DMS53 treated with DMSO at 0.1 percent for 48 hours (cell line): ENCODE measurements at regions not wholly inside any gene's neighbourhood (a gene's known extent, or its start where the extent isn't known, plus 50 kb on each side); places are given as distances from the start of the nearest gene placed in this dataset.
"Not testable (repeated sequence)": the region's sequence is repeated elsewhere in the genome, so short reads cannot be mapped to it uniquely, and the experiment has no call there.

Experiments used
- DNase-seq: peaks from one replicate; lab custom pipeline; 2025; ENCODE audit not compliant: unreplicated experiment; lab: John Stamatoyannopoulos, UW

GRCh38 chr12:90515199-90516175 is 439.5 kb downstream of the CCER1 start:
- DNase-seq = no peak

- peak; percentile 25 for DNase-seq
Measured at GRCh38 chr12:90514325-90514724, 440.7 kb downstream of the CCER1 start.

DNA sequence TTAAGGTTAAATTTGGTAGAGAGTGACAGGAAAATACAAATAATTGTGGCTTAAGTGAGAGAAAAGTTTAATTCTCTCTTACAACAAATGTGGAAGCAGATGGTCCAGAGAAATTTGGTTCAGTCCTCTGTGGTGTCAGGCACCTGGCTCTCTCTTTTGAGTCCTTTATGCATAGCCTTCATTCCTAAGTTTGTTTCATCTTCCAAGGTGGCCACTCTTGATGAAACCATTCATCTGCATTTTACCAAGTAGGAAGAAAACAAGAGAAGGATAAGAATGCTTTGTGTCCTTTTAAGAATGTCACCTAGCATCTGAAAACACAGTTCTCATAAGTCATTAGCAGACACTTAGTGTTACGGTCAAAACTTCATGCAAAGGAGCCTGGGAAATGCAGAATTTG is 442.5 kb downstream of the CCER1 start:
- no peak for DNase-seq

DNA sequence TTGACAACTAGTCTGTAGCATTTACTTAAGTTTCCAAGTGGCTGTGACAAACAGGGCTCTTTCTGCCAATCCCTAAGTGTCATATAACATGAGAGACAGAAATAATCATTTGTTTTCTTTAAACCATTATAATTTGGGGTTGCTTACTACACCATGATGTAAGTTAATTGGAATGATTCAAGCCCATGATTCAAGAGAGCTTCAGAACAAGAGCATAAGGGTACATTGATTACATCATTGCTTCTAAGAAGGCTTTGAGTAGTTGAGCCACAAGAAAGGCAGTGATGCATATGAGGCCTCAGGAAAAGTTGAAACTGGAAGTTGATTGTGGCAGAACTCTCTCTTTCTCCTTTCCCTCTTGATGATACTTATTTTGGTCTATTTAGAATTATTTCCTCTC is 444.0 kb downstream of the CCER1 start:
- DNase-seq = no peak

- no peak for DNase-seq
Measured at GRCh38 chr12:90504806-90505205, 450.2 kb downstream of the CCER1 start.

DNA sequence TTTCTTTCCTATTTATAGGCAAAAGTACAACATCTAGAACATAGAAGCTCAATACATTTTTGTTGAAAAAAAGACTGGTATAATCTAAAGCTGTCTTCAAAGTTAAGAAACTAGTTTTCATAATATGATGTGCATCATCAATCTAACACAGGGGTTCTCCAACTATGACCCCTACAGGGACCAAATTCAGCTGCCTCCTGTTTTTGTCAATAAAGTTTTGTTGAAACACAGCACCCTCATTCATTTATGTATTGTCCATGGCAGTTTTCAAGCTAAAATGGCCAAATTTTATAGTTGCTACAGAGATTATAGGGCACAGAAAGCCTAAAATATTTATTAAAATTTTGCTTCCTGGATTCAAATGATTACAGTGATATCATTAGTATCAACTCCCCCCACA is 452.9 kb downstream of the CCER1 start:
- DNase-seq = no peak

DNA sequence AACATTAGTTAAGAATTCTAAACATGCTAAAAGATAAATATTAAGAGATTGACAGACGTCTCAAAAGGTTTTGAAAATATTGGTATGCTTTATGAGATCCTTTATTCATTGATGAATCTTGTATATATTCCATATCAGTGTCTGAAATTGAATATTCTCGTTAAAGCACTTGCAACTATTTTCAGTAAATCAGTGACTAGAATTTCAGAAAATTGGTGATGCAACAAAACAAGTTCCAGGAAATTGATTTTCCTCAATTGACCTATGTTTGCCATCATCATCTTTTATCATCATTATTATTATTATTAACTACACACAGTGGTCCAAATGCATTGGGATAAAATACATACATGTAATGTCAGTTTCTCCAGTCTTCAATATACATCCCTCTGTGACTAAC is 453.6 kb downstream of the CCER1 start:
- DNase-seq = no peak

- peak; percentile 95 for DNase-seq
Measured at GRCh38 chr12:90499795-90500194, 455.2 kb downstream of the CCER1 start.

DNA sequence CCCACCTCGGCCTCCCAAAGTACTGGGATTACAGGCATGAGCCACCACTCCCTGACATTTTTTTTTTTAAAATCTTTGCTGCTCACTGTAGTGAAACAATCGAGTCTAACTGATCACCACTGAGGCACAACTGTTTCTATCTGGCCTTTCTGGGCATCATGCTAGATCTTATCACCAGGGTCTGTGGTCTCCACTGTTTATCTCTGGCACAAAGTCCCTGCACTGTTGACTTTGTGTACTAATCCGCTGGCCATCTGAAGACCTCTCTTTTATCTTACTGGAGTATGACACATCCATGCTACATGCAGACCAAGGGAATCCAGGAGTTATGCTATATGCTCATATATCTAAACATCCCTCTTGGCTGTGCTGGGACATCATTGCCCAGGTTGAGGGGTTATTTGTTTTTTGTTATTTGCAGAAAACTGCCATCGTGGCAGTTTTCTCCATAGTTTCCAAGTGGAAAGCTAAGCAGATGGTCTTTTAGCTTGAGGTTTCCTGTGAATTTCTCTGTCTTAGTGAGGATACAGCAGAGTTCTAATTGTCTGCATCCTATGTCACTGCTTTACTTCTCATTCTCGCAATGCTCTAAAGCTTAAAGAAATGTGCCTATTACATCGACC is 456.9 kb downstream of the CCER1 start:
- no peak for DNase-seq

- DNase-seq = no peak
Measured at GRCh38 chr12:90490355-90490754, 464.6 kb downstream of the CCER1 start.

- no peak for DNase-seq
Measured at GRCh38 chr12:90489141-90489540, 465.8 kb downstream of the CCER1 start.

DNA sequence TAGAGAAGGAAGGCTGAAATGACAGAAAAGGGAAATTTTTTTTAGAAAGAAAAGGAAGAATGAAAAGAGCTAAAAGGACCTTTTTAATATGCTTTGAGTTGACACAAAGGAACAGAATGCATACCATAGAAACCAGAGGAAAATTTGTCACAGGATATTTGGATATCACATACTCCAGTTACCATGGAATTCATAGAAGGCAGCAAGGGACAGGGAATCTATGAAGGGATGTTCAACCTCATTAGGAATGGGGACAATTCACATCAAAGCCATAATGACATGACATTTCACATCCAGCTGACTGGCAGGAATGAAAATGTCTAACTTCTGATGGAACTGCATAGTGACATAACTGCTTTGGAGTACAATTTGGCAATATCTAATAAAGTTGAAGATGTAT is 469.4 kb downstream of the CCER1 start:
- no peak for DNase-seq

DNA sequence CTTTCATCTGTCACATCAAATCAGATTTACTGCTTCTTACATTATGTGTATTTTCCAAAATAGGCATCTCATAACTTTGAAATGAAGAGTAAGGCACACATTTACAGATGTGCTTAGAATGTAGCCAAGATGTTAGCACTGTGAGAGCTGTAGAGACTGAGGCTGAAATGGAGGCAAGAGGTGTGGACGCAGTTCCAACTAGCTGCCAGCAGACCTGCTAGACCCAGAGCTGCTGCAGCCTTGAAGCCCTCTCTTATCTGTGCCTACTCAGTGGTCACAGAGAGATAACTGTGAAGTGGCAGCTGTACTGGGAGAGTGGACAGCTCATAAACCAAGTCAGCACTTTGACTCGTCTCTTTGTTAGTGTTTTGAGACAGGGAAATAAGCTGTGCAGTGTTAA is 470.9 kb downstream of the CCER1 start:
- no peak for DNase-seq

- DNase-seq = no peak
Measured at GRCh38 chr12:90481748-90482147, 473.2 kb downstream of the CCER1 start.

DNA sequence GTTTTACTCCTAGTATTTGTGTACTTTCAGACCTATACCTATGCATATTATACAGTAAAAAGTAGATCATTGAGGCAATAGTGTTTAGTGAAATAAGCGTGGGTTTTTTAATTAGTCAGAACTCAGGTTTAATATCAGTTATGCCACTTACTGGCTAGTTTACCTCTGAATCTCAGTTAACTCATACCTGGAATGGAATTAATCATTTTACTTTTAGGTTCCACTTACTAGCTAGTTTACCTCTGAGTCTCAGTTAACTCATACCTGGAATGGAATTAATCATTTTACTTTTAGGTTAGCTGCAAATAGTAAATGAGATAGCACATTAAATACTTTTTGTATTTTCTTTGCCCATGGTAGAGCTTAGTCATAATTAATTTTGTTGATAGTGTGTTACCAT is 475.7 kb downstream of the CCER1 start:
- DNase-seq = no peak

- no peak for DNase-seq
Measured at GRCh38 chr12:90473831-90474230, 481.1 kb downstream of the CCER1 start.

DNA sequence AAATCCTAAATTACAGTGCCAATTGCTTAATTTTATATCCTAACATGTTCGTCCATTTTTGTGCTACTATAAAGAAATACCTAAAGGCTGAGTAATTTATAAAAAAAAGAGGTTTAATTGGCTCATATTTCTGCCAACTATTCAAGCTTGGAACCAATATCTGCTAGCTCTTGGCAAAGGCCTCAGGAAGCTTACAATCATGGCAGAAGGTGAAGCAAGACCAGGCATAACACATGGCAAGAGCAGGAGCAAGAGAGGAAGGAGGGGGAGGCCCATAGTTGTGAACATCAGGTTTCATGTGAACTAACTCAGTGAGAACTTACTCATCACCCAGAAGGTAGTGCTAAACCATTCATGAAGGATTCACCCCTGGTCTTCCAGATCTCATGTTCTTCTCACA is 494.3 kb downstream of the CCER1 start:
- no peak for DNase-seq

DNA sequence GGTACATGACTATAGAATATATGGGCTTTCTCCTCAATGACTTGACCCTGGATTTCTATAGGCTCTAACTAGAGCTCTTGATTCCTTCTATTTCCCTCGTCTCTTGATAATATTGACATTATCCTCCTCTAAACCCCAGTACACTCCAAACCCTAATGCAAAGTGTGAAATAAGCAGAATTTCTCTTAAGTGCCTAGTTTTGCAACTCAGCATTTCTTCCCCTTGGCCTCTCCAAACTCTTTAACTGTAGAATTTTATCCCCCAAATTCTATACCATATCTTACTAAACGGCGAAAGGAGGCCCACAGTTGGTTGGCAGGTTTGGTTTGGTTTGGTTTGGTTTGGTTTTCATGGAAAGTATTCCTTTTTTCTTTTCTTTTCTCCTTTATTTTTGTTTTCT is 498.7 kb downstream of the CCER1 start:
- no peak for DNase-seq

DNA sequence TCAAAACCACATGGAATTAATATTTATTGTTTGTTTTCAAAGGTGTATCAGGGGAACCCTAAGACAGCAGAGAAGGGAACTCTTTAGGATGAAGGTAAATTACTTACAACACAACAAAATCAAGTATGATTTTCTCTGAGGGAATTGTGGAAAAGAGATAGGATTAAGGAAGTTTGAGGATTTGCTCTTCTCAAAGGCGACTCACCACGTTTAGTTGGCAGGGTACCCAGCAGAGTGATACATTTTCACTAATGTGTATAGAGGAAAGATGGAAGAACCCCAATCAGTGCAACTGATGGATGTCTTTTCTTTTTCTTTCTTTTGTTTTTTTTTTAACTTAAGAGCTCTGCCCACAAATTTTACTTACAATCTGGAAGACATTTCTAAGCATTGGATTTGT is 499.2 kb downstream of the CCER1 start:
- DNase-seq = no peak

DNA sequence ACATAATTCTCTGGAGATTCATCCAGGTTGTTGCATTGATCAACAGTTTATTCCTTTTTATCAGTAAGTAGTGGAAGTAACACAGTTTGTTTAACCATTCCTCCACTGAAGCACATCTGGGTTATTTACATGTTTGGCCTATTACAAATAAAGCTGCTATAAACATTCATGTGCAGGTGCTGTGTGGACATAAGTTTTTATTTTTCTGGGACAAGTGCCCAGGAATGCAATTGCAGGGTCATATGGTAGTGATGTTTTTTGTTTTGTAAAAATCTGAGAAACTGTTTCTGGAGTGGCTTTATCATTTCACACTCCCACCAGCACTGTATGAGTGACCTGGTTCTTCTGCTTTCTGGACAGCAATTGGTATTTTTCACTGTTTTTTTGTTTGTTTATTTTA is 505.4 kb downstream of the CCER1 start:
- no peak for DNase-seq

DNA sequence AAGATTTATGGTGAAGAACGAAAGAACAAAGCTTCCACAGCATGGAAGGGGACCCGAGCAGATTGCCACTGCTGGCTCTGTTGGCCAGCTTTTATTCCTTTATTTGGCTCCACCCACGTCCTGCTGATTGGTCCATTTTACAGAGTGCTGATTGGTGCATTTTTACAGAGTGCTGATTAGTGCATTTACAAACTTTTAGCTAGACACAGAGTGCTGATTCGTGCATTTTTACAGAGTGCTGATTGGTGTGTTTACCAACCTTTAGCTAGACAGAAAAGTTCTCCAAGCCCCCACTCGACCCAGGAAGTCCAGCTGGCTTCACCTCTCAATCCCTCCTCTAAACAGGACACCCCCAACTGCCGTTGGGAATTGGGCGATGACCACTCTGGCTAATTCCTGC is 511.5 kb downstream of the CCER1 start:
- DNase-seq = not testable (repeated sequence)

DNA sequence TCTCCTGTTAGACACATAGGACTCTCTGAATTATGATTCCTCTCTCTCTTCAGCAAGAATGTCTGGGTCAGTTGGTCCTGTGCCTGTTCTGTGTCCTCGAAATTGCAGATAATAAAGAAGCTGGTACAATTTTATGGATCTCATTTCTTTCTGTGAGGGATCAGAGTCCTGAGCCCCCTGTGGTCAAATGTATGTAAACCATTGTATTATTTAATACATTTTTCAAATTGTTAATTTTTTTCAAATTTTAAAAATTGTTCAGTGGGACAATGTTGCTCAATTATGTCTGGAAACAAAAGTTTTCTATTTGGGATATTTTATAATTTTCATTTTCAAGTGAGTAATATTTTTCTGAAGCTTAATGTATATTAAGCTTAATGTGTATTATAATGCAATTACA is 513.5 kb downstream of the CCER1 start:
- DNase-seq = no peak
